GM19397 (cell line): ENCODE measurements at regions not wholly inside any gene's neighbourhood (a gene's known extent, or its start where the extent isn't known, plus 50 kb on each side); places are given as distances from the start of the nearest gene placed in this dataset.

Experiments used
- ATAC-seq: cut with Tn5 transposase; IDR thresholded peaks from one replicate; pipeline ENCODE4 v1.9.1; 2021; ENCODE audit warnings: mild to moderate bottlenecking, moderate library complexity; ENCODE audit not compliant: unreplicated experiment

DNA sequence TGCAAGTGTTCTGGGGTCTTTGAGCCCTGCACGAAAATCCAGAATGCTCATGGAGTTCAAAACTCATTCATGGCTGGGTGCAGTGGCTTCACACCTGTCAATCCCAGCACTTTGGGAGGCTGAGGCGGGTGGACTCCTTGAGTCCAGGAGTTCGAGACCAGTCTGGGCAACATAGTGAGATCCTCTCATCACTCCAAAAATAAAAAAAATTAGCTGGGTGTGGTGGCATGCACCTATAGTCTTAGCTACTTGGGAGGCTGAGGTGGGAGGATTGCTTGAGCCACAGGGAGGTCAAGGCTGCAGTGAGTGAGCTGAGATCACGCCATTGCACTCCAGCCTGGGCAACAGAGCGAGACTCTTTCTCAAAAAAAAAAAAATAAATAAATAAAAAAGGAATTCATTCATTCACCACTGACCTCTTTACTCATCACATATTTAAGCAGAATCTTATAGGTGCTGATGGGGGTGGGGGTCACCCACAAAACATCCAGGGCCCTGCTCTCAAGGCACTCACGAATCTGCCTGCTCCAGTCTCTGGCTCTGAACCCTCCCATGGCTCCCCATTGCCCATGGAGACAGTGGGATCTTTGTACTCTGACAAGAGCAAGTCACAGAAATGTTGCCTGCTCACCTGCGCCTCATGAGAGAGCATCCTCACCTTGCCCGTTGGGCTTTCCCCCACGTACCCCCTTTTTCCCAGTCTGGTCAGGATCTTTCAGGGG, 76.7 kb upstream of the IER5L start:
- ATAC-seq: no peak

DNA sequence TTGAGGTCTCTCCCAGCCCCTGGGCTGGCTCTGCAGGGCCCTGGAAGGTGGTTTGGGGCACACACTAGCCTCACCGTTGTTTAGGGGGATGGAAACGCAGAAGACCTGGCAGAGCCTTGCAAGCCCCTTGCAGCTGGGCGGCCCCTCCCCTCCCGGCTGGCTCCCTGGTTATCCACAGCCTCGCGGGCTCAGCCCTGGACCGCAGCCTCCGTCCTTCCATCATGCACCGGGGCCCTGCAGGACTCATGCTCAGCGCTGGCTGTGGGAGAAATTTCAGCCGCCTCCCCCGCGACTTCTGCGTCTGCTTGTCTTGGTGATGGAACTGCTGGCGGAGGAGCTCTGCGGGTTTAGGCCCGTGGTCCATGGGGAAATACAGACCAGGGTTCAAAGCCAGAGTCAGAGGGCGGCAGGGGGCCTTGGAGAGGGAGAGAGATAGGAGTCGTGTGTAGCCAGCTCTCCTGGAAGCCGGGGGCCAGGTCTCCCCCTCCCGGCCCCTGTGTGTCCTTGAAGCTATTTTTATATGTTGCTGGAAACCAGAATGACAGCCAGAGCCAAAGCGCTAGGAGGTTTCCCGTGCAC, 75.8 kb upstream of the IER5L start:
- ATAC-seq: no peak

DNA sequence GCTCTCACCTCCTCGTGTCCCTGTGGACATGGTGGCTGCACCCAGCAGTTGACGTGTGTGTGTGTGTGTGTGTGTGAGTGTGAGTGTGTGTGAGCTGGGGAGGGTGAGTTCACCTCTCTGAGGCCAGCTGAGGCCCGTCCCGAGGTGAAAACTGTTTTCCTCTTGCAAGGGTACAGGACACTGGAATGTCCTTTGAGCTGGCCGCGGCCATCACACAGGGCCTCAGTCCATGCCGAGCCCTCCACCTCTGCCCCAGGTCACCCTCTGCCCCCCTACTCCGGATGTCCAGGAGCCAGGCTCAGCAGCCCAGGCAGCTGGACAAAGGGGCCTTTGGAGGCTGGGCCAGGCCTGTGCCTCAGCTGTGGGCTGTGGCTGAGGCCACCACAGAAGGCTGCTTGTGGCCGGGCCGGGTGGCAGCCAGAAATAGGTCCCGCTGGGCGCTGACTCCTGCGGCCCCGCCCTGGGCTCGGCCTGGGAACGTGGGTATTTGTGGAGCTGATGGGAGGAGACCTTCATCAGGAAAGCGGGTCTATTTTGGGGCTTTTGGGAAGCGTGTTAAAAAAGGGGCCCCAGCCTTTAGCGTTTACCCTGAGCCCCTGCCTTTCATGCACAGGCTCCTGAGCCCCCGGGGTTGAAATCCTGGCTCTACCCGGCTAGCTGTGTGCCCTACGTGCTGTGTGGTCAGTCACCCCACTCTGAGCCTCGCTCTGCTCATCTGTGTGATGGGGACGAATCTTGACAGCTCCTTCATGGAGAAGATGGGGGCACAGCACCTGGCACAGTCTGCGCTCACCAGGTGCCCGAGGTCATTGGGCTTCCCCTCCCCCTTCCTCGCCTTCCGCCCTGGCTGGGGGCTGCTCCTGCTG, 75.1 kb upstream of the IER5L start:
- ATAC-seq: no peak

DNA sequence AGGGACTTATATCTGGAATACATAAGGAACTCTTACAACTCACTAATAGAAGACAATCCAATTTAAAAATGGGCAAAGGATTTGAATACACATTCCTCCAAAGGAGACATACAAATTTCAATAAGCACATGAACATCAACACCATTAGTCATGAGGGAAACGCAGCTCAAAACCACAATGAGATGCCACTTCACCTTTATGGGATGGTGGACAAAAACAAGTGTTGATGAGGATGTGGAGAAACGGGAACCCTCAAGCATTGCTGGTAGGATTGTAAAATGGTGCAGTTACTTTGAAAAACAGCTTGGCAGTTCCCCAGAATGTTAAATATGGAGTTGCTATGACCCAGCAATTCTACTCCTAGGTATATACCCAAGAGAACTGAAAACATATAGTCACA, 72.7 kb upstream of the IER5L start:
- no peak for ATAC-seq

DNA sequence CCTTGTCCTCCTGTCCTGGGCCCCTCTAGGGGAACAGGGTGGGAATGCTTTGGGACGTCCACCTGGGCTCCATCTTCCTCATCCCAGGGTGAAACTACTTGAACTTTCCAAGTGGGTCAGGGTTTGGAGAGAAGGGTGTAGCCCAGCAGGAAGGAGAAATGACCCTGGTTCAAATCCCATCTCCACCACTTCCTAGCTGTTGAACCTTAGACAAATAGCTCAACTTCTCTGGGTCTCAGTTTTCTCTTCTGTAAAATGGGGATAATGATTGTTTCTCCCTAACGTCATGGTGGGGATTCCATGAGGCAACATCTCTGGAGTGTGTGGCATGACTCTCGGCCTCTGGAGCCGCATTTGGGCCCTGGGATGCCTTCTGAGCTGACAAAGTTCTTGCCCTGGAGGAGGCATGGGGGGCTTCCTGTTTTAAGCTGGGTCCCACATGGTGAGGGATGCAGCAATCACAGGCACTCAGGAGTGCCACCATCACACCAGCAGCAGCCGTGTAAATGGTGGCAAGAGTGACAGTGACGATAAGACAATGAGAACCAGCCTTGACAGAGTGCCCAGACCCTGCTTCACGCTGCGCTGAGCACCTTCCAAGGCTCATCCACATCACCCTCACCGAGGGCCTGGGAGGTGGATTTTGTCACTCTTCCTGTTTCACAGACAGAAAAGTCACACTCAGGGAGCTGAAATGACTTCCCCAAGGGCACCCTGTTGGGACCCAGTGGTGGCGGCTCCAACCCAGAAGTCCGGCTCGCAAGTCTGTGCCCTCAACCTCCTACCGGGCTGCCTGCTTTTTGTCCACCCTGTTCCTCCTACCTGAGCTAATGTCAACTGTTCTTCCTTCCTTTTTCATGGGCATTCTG, 69.5 kb upstream of the IER5L start:
- ATAC-seq: no peak

DNA sequence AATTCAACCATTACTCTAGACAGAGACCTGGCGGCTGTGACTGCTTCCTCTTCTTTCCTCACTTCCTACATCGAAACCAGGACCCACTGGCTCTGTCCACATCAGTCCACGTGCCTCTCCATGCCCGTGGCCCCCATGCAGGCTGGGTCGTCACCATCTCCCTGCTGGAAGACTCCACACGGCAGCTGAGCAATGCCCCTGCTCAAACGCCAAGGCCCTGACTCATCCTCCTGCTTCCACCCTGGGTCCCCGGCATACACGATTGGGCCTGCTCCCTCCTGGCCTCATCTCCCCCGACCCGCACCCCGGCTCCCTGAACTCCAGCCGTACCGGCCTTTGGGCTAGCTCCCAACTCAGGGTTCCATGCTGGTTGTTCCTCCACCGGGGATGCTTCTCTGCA, 67.2 kb upstream of the IER5L start:
- no peak for ATAC-seq

DNA sequence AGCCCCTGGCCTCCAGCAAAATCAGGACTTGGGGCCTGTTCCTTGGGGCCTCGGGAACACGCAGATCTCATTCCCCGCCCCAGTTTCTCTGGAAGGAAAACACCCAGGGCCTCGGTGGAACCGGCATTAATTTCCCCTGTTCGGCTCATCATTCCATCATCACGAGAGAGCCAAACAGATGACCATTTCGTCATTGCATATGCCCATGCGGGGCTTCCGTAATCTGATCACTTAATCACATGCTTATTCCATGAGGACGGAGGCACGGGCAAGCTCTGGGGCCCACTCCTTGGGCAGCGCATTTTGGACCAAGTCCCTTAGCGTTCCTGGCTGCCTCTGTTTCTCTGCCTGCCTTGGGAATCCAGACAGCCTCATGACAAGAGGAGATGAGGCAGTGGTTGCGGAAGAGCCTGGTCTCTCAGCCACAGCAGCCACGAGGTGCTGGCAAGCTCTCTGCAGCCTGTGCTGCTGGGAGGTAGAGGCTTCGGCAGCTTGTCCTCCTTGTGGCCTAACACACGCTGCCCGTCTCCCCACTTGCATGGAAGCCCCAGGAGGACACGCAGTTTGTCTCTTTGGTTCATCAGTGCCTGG, 65.0 kb upstream of the IER5L start:
- no peak for ATAC-seq

DNA sequence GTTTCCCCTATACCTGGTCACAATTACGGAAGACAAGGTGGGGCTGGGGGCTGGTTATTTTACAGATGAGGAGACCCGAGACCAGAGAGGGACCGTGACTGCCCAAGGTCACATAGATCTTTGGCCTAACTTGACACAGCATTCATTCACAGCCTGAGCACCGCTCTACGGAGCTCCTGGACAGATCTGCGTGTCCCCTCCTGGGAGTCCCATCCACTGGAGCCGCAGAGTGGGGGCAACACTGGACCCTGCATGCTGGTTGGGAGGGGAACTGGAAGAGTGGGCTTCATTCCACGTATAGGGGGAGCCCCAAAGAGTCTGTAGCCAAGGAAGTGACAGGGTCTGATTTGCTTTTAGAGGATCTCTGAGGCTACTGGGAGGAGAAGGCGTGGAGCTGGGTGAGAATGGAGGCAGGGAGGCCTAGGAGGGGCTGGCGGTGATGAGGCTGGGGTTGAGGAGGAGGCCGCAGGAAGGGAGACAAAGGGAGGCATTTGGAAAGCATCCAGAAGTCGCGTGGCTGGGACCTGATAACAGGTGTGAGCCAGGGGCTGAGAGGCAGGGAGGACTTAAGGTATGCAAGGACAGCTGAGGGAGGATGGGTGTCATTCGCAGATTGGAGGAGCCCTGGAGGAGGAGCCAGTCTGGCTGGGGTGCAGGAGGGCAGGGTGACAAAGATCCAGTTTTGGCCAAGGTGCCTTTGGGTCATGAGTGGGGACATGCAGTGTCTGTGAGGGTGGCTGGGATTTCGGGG, 64.3 kb upstream of the IER5L start:
- ATAC-seq: no peak

DNA sequence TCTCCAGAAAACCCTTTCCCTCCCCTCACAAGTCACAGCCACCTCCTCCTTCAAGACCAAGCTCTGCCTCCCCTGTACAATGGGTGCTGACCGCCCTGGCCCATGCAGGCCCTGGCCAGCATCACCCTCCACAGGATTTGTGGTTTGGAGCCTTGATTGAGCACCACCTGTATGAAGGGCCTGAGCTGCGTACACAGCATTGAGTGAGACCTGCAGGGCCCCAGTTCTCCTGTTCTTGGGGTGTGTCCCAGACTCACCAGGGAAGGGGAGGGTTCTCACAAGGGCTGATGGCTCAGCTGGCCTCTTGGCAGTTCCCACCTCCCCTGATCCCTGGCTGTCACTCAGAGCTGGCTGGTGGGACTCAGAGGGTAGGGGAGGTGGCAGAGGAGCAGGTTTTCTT, 63.7 kb upstream of the IER5L start:
- no peak for ATAC-seq

DNA sequence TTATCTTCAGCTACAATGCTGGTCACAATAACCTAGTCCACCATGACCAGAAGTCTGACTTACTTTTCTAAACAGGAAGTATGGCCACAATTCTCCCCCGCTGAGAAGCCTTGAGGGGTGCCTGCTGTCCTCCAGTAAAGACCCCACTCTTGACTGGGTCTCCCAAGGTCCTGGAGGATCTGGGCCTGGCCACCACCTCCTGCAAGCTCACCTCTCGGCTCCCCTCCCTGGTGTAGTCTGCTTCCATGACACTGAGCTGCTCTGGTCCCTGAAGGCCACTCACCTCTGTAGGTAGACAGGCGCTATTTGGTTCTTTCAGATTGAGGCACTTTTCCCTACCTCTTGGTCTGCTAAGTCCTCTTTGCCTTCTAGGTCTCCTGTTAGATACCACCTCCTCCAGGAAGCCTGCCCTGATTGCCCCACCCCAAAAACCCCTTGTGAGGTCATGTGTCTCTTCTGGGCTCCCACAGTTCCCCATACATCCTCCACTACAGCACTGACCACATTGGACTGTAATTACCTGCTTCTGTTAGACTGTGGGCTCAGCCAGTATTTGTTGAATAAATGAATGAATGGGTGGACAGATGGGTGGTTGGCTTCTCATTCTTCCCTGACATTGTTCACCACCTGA, 62.6 kb upstream of the IER5L start:
- no peak for ATAC-seq

DNA sequence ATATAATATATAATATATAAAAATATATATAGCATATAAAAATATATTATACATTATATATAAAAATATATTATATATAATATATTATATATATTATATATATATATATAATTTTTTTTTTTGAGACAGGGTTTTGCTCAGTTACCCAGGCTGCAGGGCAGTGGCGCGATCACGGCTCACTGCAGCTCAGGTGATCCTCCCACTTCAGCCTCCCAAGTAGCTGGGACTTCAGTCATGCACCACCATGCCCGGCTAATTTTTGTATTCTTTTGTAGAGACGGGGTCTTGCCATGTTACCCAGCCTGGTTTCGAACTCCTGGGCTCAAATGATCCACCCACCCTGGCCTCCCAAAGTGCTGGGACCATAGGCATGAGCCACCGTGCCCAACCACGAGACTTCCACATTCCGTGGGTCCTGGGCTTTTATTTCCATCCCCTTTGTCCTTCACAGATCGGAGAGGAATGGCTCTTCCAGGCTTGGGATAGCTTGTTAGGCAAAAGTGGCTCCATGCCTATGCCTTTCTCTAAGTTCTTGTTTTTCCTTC, 62.0 kb upstream of the IER5L start:
- no peak for ATAC-seq

DNA sequence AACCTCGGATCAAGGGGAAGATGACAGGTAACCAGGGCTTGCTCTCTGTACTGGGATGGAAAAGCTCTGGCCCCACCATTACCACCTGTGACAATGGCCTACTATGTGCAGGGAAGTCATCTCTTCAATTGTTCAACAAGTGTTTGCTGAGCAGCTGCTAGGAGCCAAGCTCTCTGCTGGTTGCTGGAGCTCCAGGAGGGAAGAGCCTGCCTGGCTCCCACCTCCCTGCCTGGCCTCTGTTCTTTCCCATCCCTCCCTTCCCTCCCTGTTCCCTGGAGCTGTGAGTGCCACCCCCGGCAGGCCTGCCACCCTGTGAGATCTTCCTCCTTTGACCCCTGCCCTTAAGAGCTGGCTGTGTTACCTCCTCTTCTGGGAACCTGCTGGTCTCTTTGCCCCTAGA, 59.7 kb upstream of the IER5L start:
- no peak for ATAC-seq

DNA sequence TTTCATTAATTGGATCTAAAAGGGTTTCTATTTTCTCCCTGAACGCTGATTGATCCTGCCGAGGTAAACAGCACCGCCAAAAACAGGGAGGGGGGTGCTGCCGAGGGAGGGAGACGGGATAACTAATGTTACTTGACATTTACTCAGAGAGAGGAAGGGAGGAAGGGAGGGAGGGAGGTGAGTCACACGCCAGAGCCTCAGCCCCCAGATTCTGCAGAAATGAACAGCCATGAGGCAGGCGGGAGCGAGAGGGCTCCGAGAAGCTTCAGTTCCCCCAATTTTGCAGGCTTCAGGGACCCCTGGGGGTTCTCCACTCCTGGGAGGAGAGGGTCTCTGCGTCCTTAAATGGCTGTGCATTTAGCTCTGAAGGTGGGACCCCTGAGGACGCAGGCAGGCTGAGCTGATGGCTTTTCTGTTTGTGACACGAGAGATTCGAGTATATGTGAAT, 59.1 kb upstream of the IER5L start:
- ATAC-seq: no peak

DNA sequence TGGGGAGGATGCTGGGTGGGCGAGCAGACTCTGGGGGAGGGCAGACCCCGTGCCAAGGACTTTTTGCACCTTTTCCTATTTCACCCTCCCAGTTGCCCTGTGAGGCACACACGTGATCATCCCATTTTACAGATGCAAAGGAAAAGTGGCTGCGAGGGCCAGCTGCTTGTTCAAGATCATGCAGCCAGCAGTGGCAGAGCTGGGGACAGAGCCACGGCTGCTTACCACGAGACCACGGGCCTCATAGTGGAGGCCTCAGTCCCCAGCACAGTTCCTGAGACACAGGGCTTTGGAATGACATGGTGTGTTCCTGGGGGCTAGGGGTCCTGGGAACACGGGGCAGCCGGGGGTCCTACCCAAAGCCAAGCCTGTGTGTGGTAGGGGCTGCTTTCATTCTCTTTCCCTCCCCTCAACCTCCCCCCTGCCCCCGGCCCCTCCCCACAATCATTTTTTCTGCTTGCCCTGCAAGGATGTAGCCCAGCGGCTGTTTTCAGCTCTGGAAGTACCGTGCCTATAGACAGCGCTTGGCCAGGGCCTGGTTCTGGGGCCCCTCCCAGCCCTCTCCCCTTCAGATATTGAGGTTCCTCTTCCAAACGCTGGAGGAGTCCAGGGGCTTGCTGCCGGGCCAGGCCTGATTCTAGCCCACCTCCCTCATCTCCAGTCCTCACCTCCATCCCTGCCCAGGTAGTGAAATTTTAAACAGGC, 58.5 kb upstream of the IER5L start:
- ATAC-seq: no peak

DNA sequence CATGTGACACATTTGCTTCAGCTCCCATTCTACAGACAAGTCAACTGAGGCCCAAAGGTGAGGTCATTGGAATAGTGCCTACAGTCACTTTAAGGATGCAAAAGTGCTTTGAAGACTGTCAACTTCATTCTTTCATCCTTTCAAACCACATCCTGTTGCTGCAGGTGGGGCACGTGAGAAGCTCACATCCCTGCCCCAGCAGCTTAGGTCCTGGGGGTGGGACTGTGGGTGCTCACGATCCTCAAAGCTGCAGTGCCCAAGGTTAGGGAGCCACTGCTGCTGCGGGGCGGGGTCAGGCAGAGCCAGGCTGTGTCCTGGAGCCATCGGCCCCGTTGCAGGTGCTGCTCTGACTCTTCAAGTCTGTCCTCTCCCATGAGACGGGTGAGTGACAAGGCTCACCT, 57.9 kb upstream of the IER5L start:
- ATAC-seq: no peak

DNA sequence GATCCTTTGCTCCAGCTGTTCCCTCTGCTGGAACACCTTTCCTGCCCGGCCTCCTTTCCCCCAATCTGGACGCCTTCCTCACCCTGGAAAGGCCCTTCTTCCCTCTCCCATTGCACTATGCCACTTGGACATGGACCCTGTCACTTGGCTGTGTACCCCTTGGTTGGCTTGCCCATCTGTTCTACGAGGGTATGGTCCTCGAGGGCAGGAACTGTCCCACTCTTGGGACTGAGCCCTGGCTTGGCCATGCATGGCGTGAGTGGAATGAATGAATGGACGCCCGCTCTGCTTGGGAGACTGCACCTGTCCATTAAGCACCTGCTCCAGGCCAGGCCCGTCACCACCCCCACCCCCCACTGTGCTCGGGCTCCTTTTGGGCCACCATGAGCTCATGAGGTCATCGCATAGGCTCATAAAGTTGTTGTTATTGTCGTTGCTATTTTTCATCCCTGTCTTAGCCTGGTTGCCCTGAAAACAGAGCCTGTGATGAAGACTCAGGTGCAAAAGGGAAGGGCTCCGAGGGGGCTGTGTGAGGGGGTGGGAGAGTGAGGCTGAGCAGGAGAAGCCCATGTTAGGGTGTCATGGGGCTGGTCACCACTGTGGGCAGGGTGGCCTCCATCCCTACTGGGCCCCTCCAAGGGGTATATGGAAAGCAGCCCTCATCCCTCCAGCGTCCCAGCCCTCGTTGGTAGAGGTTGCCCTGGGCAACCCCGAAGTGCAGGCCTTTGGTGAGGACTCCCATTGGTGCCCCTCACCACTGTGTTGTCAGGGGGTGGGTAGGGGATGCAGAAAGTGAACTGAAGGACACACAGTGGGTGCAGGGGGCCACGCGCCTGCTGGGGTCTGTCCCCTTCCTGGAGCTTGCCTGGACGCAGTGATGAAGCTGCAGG, 57.2 kb upstream of the IER5L start:
- ATAC-seq: no peak

DNA sequence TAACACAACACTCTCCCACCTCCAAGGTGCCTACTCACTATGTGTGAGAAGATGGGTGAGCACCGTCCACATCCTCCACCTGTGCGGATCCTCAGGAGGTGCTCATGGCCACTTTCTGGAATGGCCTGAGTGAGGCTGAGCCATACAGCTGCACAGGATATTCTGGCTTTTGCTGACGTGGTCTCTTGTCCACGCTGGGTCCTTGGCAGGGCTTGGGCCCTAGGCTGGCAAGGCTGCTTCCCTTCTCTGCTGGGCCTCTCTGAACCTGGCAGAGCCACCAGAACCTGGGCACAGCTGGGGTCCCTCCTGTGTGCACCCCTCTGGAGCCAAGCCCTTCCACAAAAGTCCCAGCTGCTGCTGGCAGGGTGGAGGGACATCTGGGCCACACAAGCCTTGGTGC, 56.4 kb upstream of the IER5L start:
- ATAC-seq: no peak
